ENCODE measurements at regions not wholly inside any gene's neighbourhood (a gene's known extent, or its start where the extent isn't known, plus 50 kb on each side); places are given as distances from the start of the nearest gene placed in this dataset.

DNA sequence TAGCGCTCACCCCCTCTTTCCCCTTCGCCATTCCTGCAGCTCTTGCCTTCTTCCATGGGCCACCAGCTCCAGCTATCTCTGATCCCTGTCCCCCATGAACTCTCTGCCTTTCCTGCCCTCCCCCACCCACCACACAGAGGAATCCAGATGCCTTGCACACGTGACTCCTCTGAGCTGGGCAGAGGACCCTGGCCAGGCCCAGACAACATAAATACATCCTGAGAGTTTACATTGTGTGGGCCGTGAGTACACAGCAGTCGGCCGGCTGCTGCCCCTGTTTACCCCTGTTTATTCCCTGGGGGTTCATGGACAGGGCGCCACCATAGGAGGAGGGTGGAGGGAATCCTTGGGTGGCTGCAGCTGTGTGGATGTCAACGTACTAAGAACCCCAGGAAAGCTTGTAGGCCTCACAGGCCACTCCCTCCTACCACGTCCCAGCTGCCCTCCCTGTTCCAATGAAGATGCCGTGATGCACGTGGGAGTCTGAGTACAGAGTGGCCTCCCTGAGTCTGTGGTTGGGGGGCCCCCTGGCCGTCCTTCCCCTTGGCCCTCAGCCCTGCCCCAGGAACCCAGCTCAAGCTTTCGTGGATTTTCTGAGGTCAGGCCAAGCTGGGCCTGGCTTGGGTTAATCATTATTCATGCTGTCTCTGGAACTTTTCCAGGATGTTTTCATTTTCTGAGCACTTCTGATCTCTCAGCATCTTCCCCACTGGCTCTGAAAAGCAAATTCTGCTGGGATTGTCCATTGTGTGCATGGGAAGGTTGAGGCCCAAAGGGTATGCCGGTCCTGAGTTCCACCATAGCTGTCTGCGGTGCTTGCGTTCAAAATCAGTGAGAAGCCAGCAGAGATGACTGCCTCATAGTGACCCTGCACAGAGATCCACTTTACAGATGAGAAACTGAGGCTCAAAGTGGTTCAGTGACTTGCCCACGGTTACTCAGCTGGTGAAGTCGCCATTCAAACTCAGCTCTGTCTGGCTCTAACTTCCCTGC, 136.3 kb downstream of the MRPL14 start:
- no TSS peak for BruUV-seq (replicated peaks)
- no peak overlapping the region for H3K9ac ChIP-seq (replicated peaks; ENCODE audit: extremely low read depth, insufficient read depth, low read length)
- no peak for FAIRE-seq
- H3K9me1 ChIP-seq (replicated peaks; ENCODE audit: control insufficient read depth, extremely low read depth, insufficient read depth, low read length): no peaks in the 10 kb centered on the region
- ChIA-PET CTCF (interaction anchor here (0.8 to 2.1 kb wide), 6 partner anchors 9 to 135 kb away, joined by 3 to 7 read pairs (median 4); no protein-coding TSS in a partner anchor), POLR2A (no interaction called here)
- no peak overlapping the region for H3K27ac ChIP-seq (ENCODE audit: insufficient read depth, low read depth, low read length)
- dilution Hi-C loops (cut with MboI; ENCODE audit: extremely low pct_ligation_motif_present, low sequenced_read_pairs) (no loop called here), intact Hi-C loops (cut with micrococcal nuclease) (no loop called here)
- H4K20me1 ChIP-seq (replicated peaks; ENCODE audit: control insufficient read depth, extremely low read depth, insufficient read depth, low read length): no peaks in the 10 kb centered on the region
- TF ChIP-seq MYC (IDR thresholded peaks at IDR 0.05; ENCODE audit: low read depth, low read length) (no peak), JUN (IDR thresholded peaks at IDR 0.05; ENCODE audit: borderline replicate concordance, insufficient read depth, insufficient read length, low read depth) (no peak), FOS (IDR thresholded peaks at IDR 0.05; ENCODE audit: borderline replicate concordance, insufficient read depth, low read length) (no peak), POLR2A (IDR thresholded peaks at IDR 0.05; ENCODE audit: low read depth, low read length) (no peak), GATA2 (IDR thresholded peaks at IDR 0.05; ENCODE audit: insufficient read depth, insufficient read length, low read depth, low read length) (no peak), POLR2AphosphoS5 (IDR thresholded peaks at IDR 0.05; ENCODE audit: insufficient read depth, low read depth, low read length) (no peak)
- no peak overlapping the region for H2AFZ ChIP-seq (ENCODE audit: low read depth, low read length)
- no peak for DNase-seq (ENCODE audit: low read depth, low spot score)
- no peak overlapping the region for H3K4me2 ChIP-seq (ENCODE audit: insufficient read depth, low read length)
- no peak overlapping the region for H3K4me3 ChIP-seq (replicated peaks in 1 of 3; ENCODE audit: insufficient read depth in 1 of 3, low read depth in 1 of 3, low read length in 3 of 3)
- no peaks in the 10 kb centered on the region for H3K36me3 ChIP-seq (ENCODE audit: control insufficient read depth in 2 of 2, extremely low read depth in 1 of 2, insufficient read depth in 2 of 2, low read length in 2 of 2)
- H3K4me1 ChIP-seq (ENCODE audit: control insufficient read depth, extremely low read depth, insufficient read depth, low read length): no peaks in the 10 kb centered on the region
- H3K79me2 ChIP-seq (ENCODE audit: control insufficient read depth, insufficient read depth, low read length): no peaks in the 10 kb centered on the region
- H3K27me3 ChIP-seq (ENCODE audit: control insufficient read depth in 2 of 2, insufficient read depth in 2 of 2, low read length in 2 of 2): peaks cover 2 to 8% of the 10 kb centered on the region in 2 experiments
- H3K9me3 ChIP-seq (replicated peaks; ENCODE audit: control insufficient read depth, insufficient read depth, low read length): no peaks in the 10 kb centered on the region

- Histone ChIP-seq H3K4me3 (replicated peaks in 1 of 3; ENCODE audit: insufficient read depth in 1 of 3, low read depth in 1 of 3, low read length in 3 of 3) (no peak overlapping the region), H3K27ac (ENCODE audit: insufficient read depth, low read depth, low read length) (no peak overlapping the region), H3K79me2 (ENCODE audit: control insufficient read depth, insufficient read depth, low read length) (no peaks in the 10 kb centered on the region), H2AFZ (ENCODE audit: low read depth, low read length) (no peak overlapping the region), H3K4me2 (ENCODE audit: insufficient read depth, low read length) (no peak overlapping the region), H3K27me3 (ENCODE audit: control insufficient read depth in 2 of 2, insufficient read depth in 2 of 2, low read length in 2 of 2) (peaks cover 4 to 8% of the 10 kb centered on the region in 2 experiments), H4K20me1 (replicated peaks; ENCODE audit: control insufficient read depth, extremely low read depth, insufficient read depth, low read length) (no peaks in the 10 kb centered on the region), H3K9me3 (replicated peaks; ENCODE audit: control insufficient read depth, insufficient read depth, low read length) (no peaks in the 10 kb centered on the region), H3K36me3 (ENCODE audit: control insufficient read depth in 2 of 2, extremely low read depth in 1 of 2, insufficient read depth in 2 of 2, low read length in 2 of 2) (no peaks in the 10 kb centered on the region), H3K9ac (replicated peaks; ENCODE audit: extremely low read depth, insufficient read depth, low read length) (no peak overlapping the region), H3K4me1 (ENCODE audit: control insufficient read depth, extremely low read depth, insufficient read depth, low read length) (no peaks in the 10 kb centered on the region), H3K9me1 (replicated peaks; ENCODE audit: control insufficient read depth, extremely low read depth, insufficient read depth, low read length) (no peaks in the 10 kb centered on the region)
- intact Hi-C loops (cut with micrococcal nuclease): no loop called here
- no TSS peak for BruUV-seq (replicated peaks)
- dilution Hi-C loops (cut with MboI; ENCODE audit: extremely low pct_ligation_motif_present, low sequenced_read_pairs): no loop called here
- ChIA-PET CTCF (interaction anchor here (1.1 to 2.1 kb wide), 4 partner anchors 11 to 134 kb away, joined by 3 to 7 read pairs (median 4); no protein-coding TSS in a partner anchor), POLR2A (no interaction called here)
- TF ChIP-seq MAX (IDR thresholded peaks at IDR 0.05; ENCODE audit: insufficient read depth, insufficient read length) (no peak), POLR2AphosphoS5 (IDR thresholded peaks at IDR 0.05; ENCODE audit: insufficient read depth, low read depth, low read length) (no peak), FOS (IDR thresholded peaks at IDR 0.05; ENCODE audit: borderline replicate concordance, insufficient read depth, low read length) (no peak), MYC (IDR thresholded peaks at IDR 0.05; ENCODE audit: low read depth, low read length) (no peak), POLR2A (IDR thresholded peaks at IDR 0.05; ENCODE audit: low read depth, low read length) (no peak), CTCF (IDR thresholded peaks at IDR 0.05; ENCODE audit: extremely low read depth in 1 of 2, insufficient read depth in 1 of 2, low read depth in 1 of 2, low read length in 2 of 2) (no peak), JUN (IDR thresholded peaks at IDR 0.05; ENCODE audit: borderline replicate concordance, insufficient read depth, insufficient read length, low read depth) (no peak), GATA2 (IDR thresholded peaks at IDR 0.05; ENCODE audit: insufficient read depth, insufficient read length, low read depth, low read length) (no peak), EZH2 (IDR thresholded peaks at IDR 0.05; ENCODE audit: borderline replicate concordance, low read depth, low read length, severe bottlenecking) (no peak)
- DNase-seq (ENCODE audit: low read depth, low spot score) (no peak), FAIRE-seq (no peak)
Measured at GRCh38 chr6:43990275-43990626, 137.0 kb downstream of the MRPL14 start.

All from endothelial cell of umbilical vein (primary cell).